H9 (cell line): ENCODE measurements at regions not wholly inside any gene's neighbourhood (a gene's known extent, or its start where the extent isn't known, plus 50 kb on each side); places are given as distances from the start of the nearest gene placed in this dataset.

ENCODE experiments used
- DNase-seq: peaks from one replicate; pipeline ENCODE4 v3.0.0-alpha.2; 2017
- H2AFZ ChIP-seq: one replicate; pipeline ENCODE4 v1.6.1; 2013; ENCODE audit warnings: mild to moderate bottlenecking, low read length, control low read depth, moderate library complexity
- H2AK5ac ChIP-seq: 2 replicates; pipeline ENCODE4 v1.6.1; 2013; ENCODE audit warnings: low read length, control low read depth, mixed read lengths; ENCODE audit not compliant: insufficient read length
- H2BK120ac ChIP-seq: one replicate; pipeline ENCODE4 v1.6.1; 2013; ENCODE audit warnings: low read depth, mild to moderate bottlenecking, low read length, control low read depth, inconsistent platforms; ENCODE audit not compliant: poor library complexity, severe bottlenecking
- H2BK12ac ChIP-seq: 2 replicates; pipeline ENCODE4 v1.6.1; 2013; ENCODE audit warnings: low read length, control low read depth, mixed read lengths, low read depth; ENCODE audit not compliant: insufficient read length
- H2BK15ac ChIP-seq: 2 replicates; pipeline ENCODE4 v1.6.1; 2013; ENCODE audit warnings: low read depth, low read length, control low read depth
- H2BK20ac ChIP-seq: one replicate; pipeline ENCODE4 v1.6.1; 2013; ENCODE audit warnings: low read depth, mild to moderate bottlenecking, low read length, control low read depth, inconsistent platforms; ENCODE audit not compliant: poor library complexity, severe bottlenecking
- H2BK5ac ChIP-seq: 2 replicates; pipeline ENCODE4 v1.6.1; 2013; ENCODE audit warnings: low read length, control low read depth, mixed read lengths; ENCODE audit not compliant: insufficient read length
- H3K14ac ChIP-seq: 2 replicates; pipeline ENCODE4 v1.6.1; 2013; ENCODE audit warnings: low read length, control low read depth; ENCODE audit not compliant: insufficient read depth
- H3K18ac ChIP-seq: 2 replicates; pipeline ENCODE4 v1.6.1; 2013; ENCODE audit warnings: low read depth, mild to moderate bottlenecking, mixed read lengths, low read length, control low read depth; ENCODE audit not compliant: insufficient read length
- H3K23ac ChIP-seq: 2 replicates; pipeline ENCODE4 v1.6.1; 2013; ENCODE audit warnings: low read length, control low read depth, mixed read lengths, low read depth; ENCODE audit not compliant: insufficient read length
- H3K23me2 ChIP-seq: 2 replicates; pipeline ENCODE4 v1.6.1; 2013; ENCODE audit warnings: low read depth, mild to moderate bottlenecking, mixed read lengths, low read length, control low read depth; ENCODE audit not compliant: insufficient read length, poor library complexity, severe bottlenecking
- H3K27ac ChIP-seq: 2 replicates; pipeline ENCODE4 v1.5.1; 2013; ENCODE audit warnings: low read length, control low read depth, mixed read lengths, low read depth; ENCODE audit not compliant: insufficient read length
- H3K27me3 ChIP-seq: 2 replicates; pipeline ENCODE4 v1.6.1; 2013; ENCODE audit warnings: low read length, control low read depth, inconsistent platforms; ENCODE audit not compliant: insufficient read depth
- H3K4ac ChIP-seq: 2 replicates; pipeline ENCODE4 v1.6.1; 2013; ENCODE audit warnings: low read depth, mild to moderate bottlenecking, control low read depth, inconsistent platforms, low read length, moderate library complexity
- H3K4me1 ChIP-seq: 2 replicates; pipeline ENCODE4 v1.6.1; 2013; ENCODE audit warnings: low read length, control low read depth, inconsistent platforms; ENCODE audit not compliant: insufficient read depth
- H3K4me2 ChIP-seq: 2 replicates; pipeline ENCODE4 v1.6.1; 2013; ENCODE audit warnings: low read length, control low read depth, mixed read lengths; ENCODE audit not compliant: insufficient read length, insufficient read depth
- H3K56ac ChIP-seq: 2 replicates; pipeline ENCODE4 v1.6.1; 2013; ENCODE audit warnings: low read depth, mild to moderate bottlenecking, mixed read lengths, low read length, control low read depth; ENCODE audit not compliant: insufficient read length
- H3K79me1 ChIP-seq: 2 replicates; pipeline ENCODE4 v1.6.1; 2013; ENCODE audit warnings: low read depth, mild to moderate bottlenecking, moderate library complexity, low read length, control low read depth, inconsistent platforms; ENCODE audit not compliant: insufficient read depth, poor library complexity, severe bottlenecking
- H3K79me2 ChIP-seq: 2 replicates; pipeline ENCODE4 v1.6.1; 2013; ENCODE audit warnings: low read length, control low read depth, inconsistent platforms; ENCODE audit not compliant: insufficient read depth
- H3K9ac ChIP-seq: 2 replicates; pipeline ENCODE4 v1.6.1; 2013; ENCODE audit warnings: low read length, control low read depth, mixed read lengths; ENCODE audit not compliant: insufficient read length; ENCODE audit errors: extremely low read depth
- H3K9me3 ChIP-seq: one replicate; pipeline ENCODE4 v1.6.1; 2013; ENCODE audit warnings: low read depth, low read length, inconsistent platforms; ENCODE audit not compliant: control insufficient read depth
- H3T11ph ChIP-seq: one replicate; pipeline ENCODE4 v1.6.1; 2013; ENCODE audit warnings: mild to moderate bottlenecking, low read length, control low read depth, inconsistent platforms
- H4K20me1 ChIP-seq: one replicate; pipeline ENCODE4 v1.6.1; 2013; ENCODE audit not compliant: control insufficient read depth, insufficient read length, insufficient read depth
- H4K5ac ChIP-seq: 2 replicates; pipeline ENCODE4 v1.6.1; 2013; ENCODE audit warnings: low read depth, mild to moderate bottlenecking, mixed read lengths, low read length, control low read depth; ENCODE audit not compliant: insufficient read length
- H4K8ac ChIP-seq: replicated peaks from 2 replicates; pipeline ENCODE4 v1.6.1; 2013; ENCODE audit warnings: low read length, control low read depth, mixed read lengths, low read depth; ENCODE audit not compliant: insufficient read length
- H4K91ac ChIP-seq: 2 replicates; pipeline ENCODE4 v1.6.1; 2013; ENCODE audit warnings: low read depth, mild to moderate bottlenecking, moderate library complexity, mixed read lengths, low read length, control low read depth; ENCODE audit not compliant: insufficient read length
- H3K27ac Mint-ChIP-seq, 3 experiments: 2 replicates in 2 of 3; 3 replicates in 1 of 3; pipeline ENCODE4 v1.8.0; 2020 to 2021; ENCODE audit warnings: mixed read lengths in 3 of 3, mild to moderate bottlenecking in 1 of 3, moderate library complexity in 1 of 3
- H3K27me3 Mint-ChIP-seq: 2 replicates; pipeline ENCODE4 v1.8.0; 2021; ENCODE audit warnings: low read depth, mild to moderate bottlenecking, moderate library complexity, mixed read lengths
- H3K36me3 Mint-ChIP-seq, 3 experiments: 2 replicates in 2 of 3; 3 replicates in 1 of 3; pipeline ENCODE4 v1.8.0; 2020 to 2021; ENCODE audit warnings: low read depth in 3 of 3, mixed read lengths in 3 of 3; ENCODE audit not compliant: insufficient read depth in 1 of 3
- H3K4me1 Mint-ChIP-seq, 2 experiments: 2 replicates each; pipeline ENCODE4 v1.8.0; 2020; ENCODE audit warnings: mixed read lengths in 2 of 2
- H3K4me3 Mint-ChIP-seq, 2 experiments: 2 replicates in 1 of 2; 3 replicates in 1 of 2; pipeline ENCODE4 v1.8.0; 2020 to 2021; ENCODE audit warnings: mild to moderate bottlenecking in 2 of 2, mixed read lengths in 2 of 2, moderate library complexity in 1 of 2
- H3K9me3 Mint-ChIP-seq, 2 experiments: 2 replicates in 1 of 2; 3 replicates in 1 of 2; pipeline ENCODE4 v1.8.0; 2020; ENCODE audit warnings: mild to moderate bottlenecking in 2 of 2, mixed read lengths in 2 of 2, moderate library complexity in 1 of 2
- WGBS: extraction: QIAGEN DNeasy Blood & Tissue Kit; methylation state at CpG from one replicate; pipeline ENCODE4 v1.1.7; 2013; ENCODE audit warnings: missing lambda C conversion rate, low lambda C conversion rate, mixed read lengths; ENCODE audit not compliant: insufficient read length; ENCODE audit errors: extremely low coverage; 5-methylcytosine and 5-hydroxymethylcytosine counted together
- TF ChIP-seq, protein P1 (sequence below): fragments of 200-600 bp; sonication (generic); conservative IDR thresholded peaks from 3 replicates; pipeline ENCODE4 v1.8.0; 2021; ENCODE audit warnings: antibody characterized with exemption, mild to moderate bottlenecking

- no peak overlapping the region for H4K5ac ChIP-seq
- no peak overlapping the region for H3K9ac ChIP-seq
- no peak overlapping the region for H3K56ac ChIP-seq
- Mint-ChIP-seq H3K9me3 (no peaks in the 10 kb centered on the region; a peak in 1 of 5 replicates), H3K36me3 (no peaks in the 10 kb centered on the region), H3K27ac (no peak overlapping the region), H3K4me1 (peaks cover 13 to 18% of the 10 kb centered on the region in 2 experiments), H3K27me3 (no peaks in the 10 kb centered on the region), H3K4me3 (no peak overlapping the region)
- no peak overlapping the region for H3K27ac ChIP-seq
- no peak overlapping the region for H3K4ac ChIP-seq
- TF ChIP-seq, protein P1, sequence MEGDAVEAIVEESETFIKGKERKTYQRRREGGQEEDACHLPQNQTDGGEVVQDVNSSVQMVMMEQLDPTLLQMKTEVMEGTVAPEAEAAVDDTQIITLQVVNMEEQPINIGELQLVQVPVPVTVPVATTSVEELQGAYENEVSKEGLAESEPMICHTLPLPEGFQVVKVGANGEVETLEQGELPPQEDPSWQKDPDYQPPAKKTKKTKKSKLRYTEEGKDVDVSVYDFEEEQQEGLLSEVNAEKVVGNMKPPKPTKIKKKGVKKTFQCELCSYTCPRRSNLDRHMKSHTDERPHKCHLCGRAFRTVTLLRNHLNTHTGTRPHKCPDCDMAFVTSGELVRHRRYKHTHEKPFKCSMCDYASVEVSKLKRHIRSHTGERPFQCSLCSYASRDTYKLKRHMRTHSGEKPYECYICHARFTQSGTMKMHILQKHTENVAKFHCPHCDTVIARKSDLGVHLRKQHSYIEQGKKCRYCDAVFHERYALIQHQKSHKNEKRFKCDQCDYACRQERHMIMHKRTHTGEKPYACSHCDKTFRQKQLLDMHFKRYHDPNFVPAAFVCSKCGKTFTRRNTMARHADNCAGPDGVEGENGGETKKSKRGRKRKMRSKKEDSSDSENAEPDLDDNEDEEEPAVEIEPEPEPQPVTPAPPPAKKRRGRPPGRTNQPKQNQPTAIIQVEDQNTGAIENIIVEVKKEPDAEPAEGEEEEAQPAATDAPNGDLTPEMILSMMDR, result no peak
- H3K23me2 ChIP-seq, result no peaks in the 10 kb centered on the region
- no peak overlapping the region for H3K18ac ChIP-seq
- H2AFZ ChIP-seq, result no peak overlapping the region
- no peaks in the 10 kb centered on the region for H3K79me2 ChIP-seq
- no CpG with 5 or more reads among the region's 2 CpGs for WGBS
- no peak overlapping the region for H2BK15ac ChIP-seq
- H2BK5ac ChIP-seq, result no peak overlapping the region
- no peaks in the 10 kb centered on the region for H3K4me1 ChIP-seq
- no peak overlapping the region for H2BK120ac ChIP-seq
- no peak overlapping the region for H4K91ac ChIP-seq
- H4K8ac ChIP-seq, result no peak overlapping the region
- H2BK12ac ChIP-seq, result no peak overlapping the region
- H3K9me3 ChIP-seq, result no peaks in the 10 kb centered on the region
- H2BK20ac ChIP-seq, result no peak overlapping the region
- H3K27me3 ChIP-seq, result no peaks in the 10 kb centered on the region
- DNase-seq, result no peak
- H3K79me1 ChIP-seq, result no peaks in the 10 kb centered on the region
- no peak overlapping the region for H3K23ac ChIP-seq
- no peak overlapping the region for H3K14ac ChIP-seq
- no peak overlapping the region for H2AK5ac ChIP-seq
- no peak overlapping the region for H3T11ph ChIP-seq
- H4K20me1 ChIP-seq, result no peaks in the 10 kb centered on the region
- no peak overlapping the region for H3K4me2 ChIP-seq
Measured at GRCh38 chr7:46879783-46880182, 702.1 kb downstream of the TNS3 start.
